GM23338 (cell line): ENCODE measurements at regions not wholly inside any gene's neighbourhood (a gene's known extent, or its start where the extent isn't known, plus 50 kb on each side); places are given as distances from the start of the nearest gene placed in this dataset.

Experiments
- ATAC-seq: fragments of 200-7000 bp; cut with Tn5 transposase; 3 replicates; pipeline ENCODE4 v1.9.1; 2020
- DNase-seq: peaks from one replicate; pipeline ENCODE4 v3.0.0-alpha.2; 2015; ENCODE audit warnings: low spot score
- H2AFZ ChIP-seq: fragments of 200-600 bp; sonication (generic); 2 replicates; pipeline ENCODE4 v1.8.0; 2016; ENCODE audit warnings: antibody characterized with exemption, mild to moderate bottlenecking, moderate library complexity
- H3F3A ChIP-seq: fragments of 200-600 bp; sonication (generic); replicated peaks from 2 replicates; pipeline ENCODE4 v1.8.0; 2017; ENCODE audit warnings: antibody characterized with exemption, mixed run types, low read depth
- H3K27ac ChIP-seq: fragments of 200-600 bp; sonication (generic); 2 replicates; pipeline ENCODE4 v1.6.1; 2016; ENCODE audit warnings: low read depth
- H3K27me3 ChIP-seq: fragments of 200-600 bp; sonication (generic); 2 replicates; pipeline ENCODE4 v1.8.0; 2016; ENCODE audit warnings: mild to moderate bottlenecking, mixed run types, moderate library complexity; ENCODE audit not compliant: insufficient read depth
- H3K36me3 ChIP-seq: fragments of 200-600 bp; sonication (generic); 2 replicates; pipeline ENCODE4 v1.8.0; 2016; ENCODE audit warnings: mild to moderate bottlenecking; ENCODE audit not compliant: insufficient read depth
- H3K4me1 ChIP-seq: fragments of 200-600 bp; sonication (generic); 2 replicates; pipeline ENCODE4 v1.8.0; 2016; ENCODE audit warnings: mild to moderate bottlenecking, moderate library complexity; ENCODE audit not compliant: insufficient read depth
- H3K4me2 ChIP-seq: fragments of 200-600 bp; sonication (generic); 2 replicates; pipeline ENCODE4 v1.7.1; 2017; ENCODE audit warnings: mixed run types
- H3K4me3 ChIP-seq: fragments of 200-600 bp; sonication (generic); 2 replicates; pipeline ENCODE4 v1.6.1; 2016; ENCODE audit warnings: mixed run types
- H3K79me2 ChIP-seq: fragments of 200-600 bp; sonication (generic); replicated peaks from 2 replicates; pipeline ENCODE4 v1.8.0; 2017; ENCODE audit warnings: mild to moderate bottlenecking; ENCODE audit not compliant: insufficient read depth
- H3K9me2 ChIP-seq: fragments of 200-600 bp; sonication (generic); 2 replicates; pipeline ENCODE4 v1.8.0; 2017; ENCODE audit not compliant: insufficient read depth
- H4K20me1 ChIP-seq: fragments of 200-600 bp; sonication (generic); replicated peaks from 2 replicates; pipeline ENCODE4 v1.8.0; 2017; ENCODE audit warnings: mild to moderate bottlenecking; ENCODE audit not compliant: insufficient read depth
- H3K27ac Mint-ChIP-seq: 2 replicates; pipeline ENCODE4 v1.8.0; 2020; ENCODE audit warnings: inconsistent platforms, mild to moderate bottlenecking, moderate library complexity, mixed read lengths
- H3K27me3 Mint-ChIP-seq: 3 replicates; pipeline ENCODE4 v1.8.0; 2022; ENCODE audit warnings: low read depth, mild to moderate bottlenecking, moderate library complexity, mixed read lengths, inconsistent platforms; ENCODE audit not compliant: insufficient read depth, poor library complexity
- H3K36me3 Mint-ChIP-seq: 3 replicates; pipeline ENCODE4 v1.8.0; 2021; ENCODE audit warnings: low read depth, mild to moderate bottlenecking, inconsistent platforms, moderate library complexity, mixed read lengths
- H3K4me1 Mint-ChIP-seq: 3 replicates; pipeline ENCODE4 v1.8.0; 2020; ENCODE audit warnings: mild to moderate bottlenecking, inconsistent platforms, mixed read lengths
- H3K4me3 Mint-ChIP-seq: 3 replicates; pipeline ENCODE4 v1.8.0; 2021; ENCODE audit warnings: moderate library complexity, mild to moderate bottlenecking, inconsistent platforms, mixed read lengths
- H3K9me3 Mint-ChIP-seq: 3 replicates; pipeline ENCODE4 v1.8.0; 2020; ENCODE audit warnings: moderate library complexity, mild to moderate bottlenecking, inconsistent platforms, mixed read lengths
- EZH2 ChIP-seq: fragments of 200-600 bp; sonication (generic); IDR thresholded peaks from one replicate; pipeline ENCODE4 v1.8.0; 2017; ENCODE audit warnings: antibody characterized with exemption, mild to moderate bottlenecking, low read depth; ENCODE audit not compliant: unreplicated experiment
- EZH2phosphoT487 ChIP-seq: fragments of 200-600 bp; sonication (generic); IDR thresholded peaks from one replicate; pipeline ENCODE4 v1.8.1; 2018; ENCODE audit warnings: antibody characterized with exemption; ENCODE audit not compliant: unreplicated experiment
- NANOG ChIP-seq: IDR thresholded peaks from 2 replicates; pipeline ENCODE4 v1.6.1; 2016; ENCODE audit warnings: antibody characterized with exemption, borderline replicate concordance
- STAT1 ChIP-seq: IDR thresholded peaks from one replicate; pipeline ENCODE4 v1.6.1; 2016; ENCODE audit warnings: antibody characterized with exemption; ENCODE audit not compliant: unreplicated experiment
- ZNF114 ChIP-seq: fragments of 250-450 bp; sonication (Bioruptor Pico); IDR thresholded peaks from 2 replicates; pipeline ENCODE4 v1.5.0; 2020; ENCODE audit warnings: mild to moderate bottlenecking, moderate library complexity
- ZNF331 ChIP-seq: fragments of 250-450 bp; sonication (Bioruptor Pico); IDR thresholded peaks from 2 replicates; pipeline ENCODE4 v1.5.0; 2020; ENCODE audit warnings: low read depth, mild to moderate bottlenecking, moderate library complexity
- ZNF462 ChIP-seq: fragments of 250-450 bp; sonication (Bioruptor Pico); IDR thresholded peaks from 2 replicates; pipeline ENCODE4 v1.5.0; 2020; ENCODE audit warnings: mild to moderate bottlenecking, moderate library complexity

GRCh38 chr18:78861706-78862105 is 117.9 kb upstream of the SALL3 start (continued):
- TF ChIP-seq ZNF462 (no peak), ZNF114 (CRISPR knock-in tag) (no peak), STAT1 (no peak), EZH2phosphoT487 (no peak)

- DNase-seq (no peak), ATAC-seq (no peak)
- H3K9me3 Mint-ChIP-seq: peaks cover 94% of the 10 kb centered on the region
- TF ChIP-seq ZNF331 (CRISPR knock-in tag) (no peak), EZH2 (no peak), NANOG (no peak)
- H3K9me2 ChIP-seq: no peaks in the 10 kb centered on the region
- H3K27me3 Mint-ChIP-seq: peaks cover 2% of the 10 kb centered on the region
- no peaks in the 10 kb centered on the region for H3K79me2 ChIP-seq
- H3K36me3 ChIP-seq: no peaks in the 10 kb centered on the region
- no peak overlapping the region for H3K4me3 ChIP-seq
- H3K4me2 ChIP-seq: no peak overlapping the region
- no peaks in the 10 kb centered on the region for H3F3A ChIP-seq
- H3K27ac ChIP-seq: no peak overlapping the region
- H3K27ac Mint-ChIP-seq: no peak overlapping the region
- no peaks in the 10 kb centered on the region for H3K4me1 Mint-ChIP-seq
- H4K20me1 ChIP-seq: no peaks in the 10 kb centered on the region
- no peak overlapping the region for H3K4me3 Mint-ChIP-seq
- no peaks in the 10 kb centered on the region for H3K4me1 ChIP-seq
- H2AFZ ChIP-seq: no peak overlapping the region
- no peaks in the 10 kb centered on the region for H3K27me3 ChIP-seq
- peaks cover 36% of the 10 kb centered on the region for H3K36me3 Mint-ChIP-seq
Measured at GRCh38 chr18:78862395-78862794, 117.2 kb upstream of the SALL3 start.
